ENCODE measurements at regions not wholly inside any gene's neighbourhood (a gene's known extent, or its start where the extent isn't known, plus 50 kb on each side); places are given as distances from the start of the nearest gene placed in this dataset.
"Not testable (repeated sequence)": the region's sequence is repeated elsewhere in the genome, so short reads cannot be mapped to it uniquely, and the experiment has no call there.

DNA sequence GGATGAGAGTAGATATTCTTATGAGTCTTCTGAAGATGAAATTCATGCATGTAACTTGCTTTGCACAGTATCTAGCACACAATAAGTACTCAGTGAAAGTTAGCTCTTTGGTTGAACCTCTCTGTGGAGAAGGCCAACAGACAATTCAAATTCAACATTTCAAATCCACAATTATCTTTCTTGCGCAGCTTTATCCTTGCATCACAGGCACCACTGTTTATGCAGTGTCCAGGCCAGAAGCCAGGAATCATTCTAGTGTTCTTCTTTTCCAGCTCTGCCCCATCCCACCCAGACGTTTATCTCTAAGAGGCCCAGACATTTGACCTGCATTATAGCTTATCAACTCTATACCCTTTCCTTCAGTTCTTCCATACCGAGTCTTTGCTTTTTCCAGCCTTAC lies 254.7 kb upstream of the OBI1 start:
- Mint-ChIP-seq H3K36me3 (no peaks in the 10 kb centered on the region), H3K4me3 (no peak overlapping the region), H3K27ac (no peak overlapping the region), H3K4me1 (no peaks in the 10 kb centered on the region), H3K27me3 (no peaks in the 10 kb centered on the region), H3K9me3 (no peaks in the 10 kb centered on the region)
- DNase-seq: no peak

- no peaks in the 10 kb centered on the region for H3K36me3 Mint-ChIP-seq
- H3K9me3 Mint-ChIP-seq: no peaks in the 10 kb centered on the region
- no peaks in the 10 kb centered on the region for H3K27me3 Mint-ChIP-seq
- DNase-seq: no peak
- no peak overlapping the region for H3K27ac Mint-ChIP-seq
- H3K4me1 Mint-ChIP-seq: no peaks in the 10 kb centered on the region
- no peak overlapping the region for H3K4me3 Mint-ChIP-seq
Observed at GRCh38 chr13:78910147-78910546, 251.2 kb upstream of the OBI1 start.

DNA sequence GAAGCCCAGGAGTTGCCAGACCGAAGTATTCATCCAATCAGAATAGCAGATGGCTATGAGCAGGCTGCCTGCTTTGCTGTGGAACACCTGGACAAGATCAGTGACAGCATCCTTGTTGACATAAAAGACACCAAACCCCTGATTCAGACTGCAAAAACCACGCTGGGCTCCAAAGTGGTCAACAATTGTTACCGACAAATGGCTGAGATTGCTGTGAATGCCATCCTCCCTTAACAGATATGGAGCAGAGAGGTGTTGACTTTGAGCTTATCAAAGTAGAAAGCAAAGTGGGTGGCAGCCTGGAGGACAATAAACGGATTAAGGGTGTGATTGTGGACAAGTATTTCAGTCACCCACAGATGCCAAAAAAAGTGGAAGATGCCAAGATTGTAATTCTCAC lies 250.3 kb upstream of the OBI1 start:
- DNase-seq: no peak

DNA sequence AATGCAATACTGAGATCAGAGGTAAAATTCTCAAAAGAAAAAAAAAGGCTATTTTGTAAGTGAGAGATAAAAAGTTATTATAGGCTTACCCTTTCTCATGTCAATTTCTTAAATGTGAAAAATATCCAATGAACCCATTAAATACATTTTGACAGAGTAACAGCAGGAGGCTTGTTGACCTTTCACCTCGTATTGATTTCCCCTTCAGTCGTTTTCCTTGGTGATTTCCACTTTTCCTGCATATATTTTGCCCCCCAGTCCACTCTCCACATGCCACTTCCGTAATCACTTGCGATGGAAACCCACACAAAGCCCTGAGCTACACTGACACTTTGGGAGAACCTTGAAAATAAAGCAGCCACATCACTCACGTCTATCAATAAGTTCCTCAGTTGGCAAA lies 248.1 kb upstream of the OBI1 start:
- Mint-ChIP-seq H3K27me3 (no peaks in the 10 kb centered on the region), H3K9me3 (no peaks in the 10 kb centered on the region), H3K36me3 (no peaks in the 10 kb centered on the region), H3K4me1 (no peaks in the 10 kb centered on the region), H3K4me3 (no peak overlapping the region), H3K27ac (no peak overlapping the region)
- DNase-seq: no peak

More for the DNA sequence above, 250.3 kb upstream of the OBI1 start:
- H3K9me3 Mint-ChIP-seq: no peaks in the 10 kb centered on the region
- no peaks in the 10 kb centered on the region for H3K27me3 Mint-ChIP-seq
- no peak overlapping the region for H3K4me3 Mint-ChIP-seq
- H3K4me1 Mint-ChIP-seq: no peaks in the 10 kb centered on the region
- H3K27ac Mint-ChIP-seq: no peak overlapping the region
- no peaks in the 10 kb centered on the region for H3K36me3 Mint-ChIP-seq

GRCh38 chr13:78897200-78897599 lies 238.2 kb upstream of the OBI1 start:
- Mint-ChIP-seq H3K27ac (no peak overlapping the region), H3K36me3 (no peaks in the 10 kb centered on the region)

GRCh38 chr13:78884571-78884970 lies 225.6 kb upstream of the OBI1 start:
- no peaks in the 10 kb centered on the region for H3K9me3 Mint-ChIP-seq

More at GRCh38 chr13:78897200-78897599, 238.2 kb upstream of the OBI1 start:
- Mint-ChIP-seq H3K27me3 (peaks cover 20% of the 10 kb centered on the region), H3K4me1 (no peaks in the 10 kb centered on the region), H3K9me3 (no peaks in the 10 kb centered on the region), H3K4me3 (no peak overlapping the region)
- no peak for DNase-seq

GRCh38 chr13:78881751-78882150 lies 222.8 kb upstream of the OBI1 start:
- no peaks in the 10 kb centered on the region for H3K36me3 Mint-ChIP-seq
- no peak overlapping the region for H3K27ac Mint-ChIP-seq
- DNase-seq: no peak
- no peaks in the 10 kb centered on the region for H3K4me1 Mint-ChIP-seq
- peaks cover 10% of the 10 kb centered on the region for H3K27me3 Mint-ChIP-seq
- H3K4me3 Mint-ChIP-seq: no peak overlapping the region
- H3K9me3 Mint-ChIP-seq: no peaks in the 10 kb centered on the region

More at GRCh38 chr13:78884571-78884970, 225.6 kb upstream of the OBI1 start:
- Mint-ChIP-seq H3K36me3 (no peaks in the 10 kb centered on the region), H3K4me1 (no peaks in the 10 kb centered on the region), H3K27ac (no peak overlapping the region), H3K4me3 (no peak overlapping the region), H3K27me3 (peaks cover 10% of the 10 kb centered on the region)
- no peak for DNase-seq

DNA sequence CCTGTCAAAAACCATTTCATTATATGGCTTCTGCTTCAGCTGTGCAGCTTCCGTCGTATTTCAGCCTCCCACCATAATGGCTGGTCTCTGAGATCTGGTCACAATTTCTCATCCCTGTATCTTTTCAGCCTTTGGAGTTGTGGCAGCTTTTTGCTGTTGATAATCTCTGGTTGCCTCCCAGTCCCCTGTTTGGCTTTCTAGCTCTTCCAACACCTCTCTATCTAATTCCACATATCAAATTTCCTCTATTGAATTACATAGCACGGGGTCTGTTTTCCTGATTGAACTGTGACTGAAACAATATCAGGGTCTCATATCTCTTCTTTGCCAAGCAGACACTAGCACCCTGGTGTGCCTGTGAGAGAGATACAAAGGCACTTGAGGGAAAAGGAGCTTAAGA lies 222.1 kb upstream of the OBI1 start:
- Mint-ChIP-seq H3K4me3 (no peak overlapping the region), H3K9me3 (no peaks in the 10 kb centered on the region), H3K36me3 (no peaks in the 10 kb centered on the region), H3K27me3 (peaks cover 10% of the 10 kb centered on the region), H3K27ac (no peak overlapping the region), H3K4me1 (no peaks in the 10 kb centered on the region)
- DNase-seq: no peak

- Mint-ChIP-seq H3K27me3 (no peaks in the 10 kb centered on the region), H3K9me3 (no peaks in the 10 kb centered on the region), H3K4me3 (no peak overlapping the region), H3K27ac (no peak overlapping the region), H3K36me3 (no peaks in the 10 kb centered on the region), H3K4me1 (no peaks in the 10 kb centered on the region)
- no peak for DNase-seq
Observed at GRCh38 chr13:78876915-78877549, 218.1 kb upstream of the OBI1 start.

- no peak overlapping the region for H3K4me3 Mint-ChIP-seq
- no peaks in the 10 kb centered on the region for H3K4me1 Mint-ChIP-seq
- DNase-seq: peak; percentile 3
- H3K36me3 Mint-ChIP-seq: no peaks in the 10 kb centered on the region
- no peaks in the 10 kb centered on the region for H3K9me3 Mint-ChIP-seq
- H3K27ac Mint-ChIP-seq: no peak overlapping the region
- peaks cover 2% of the 10 kb centered on the region for H3K27me3 Mint-ChIP-seq
Observed at GRCh38 chr13:78875792-78876580, 217.0 kb upstream of the OBI1 start.

GRCh38 chr13:78868991-78869390 lies 210.0 kb upstream of the OBI1 start:
- no peaks in the 10 kb centered on the region for H3K4me1 Mint-ChIP-seq
- no peaks in the 10 kb centered on the region for H3K36me3 Mint-ChIP-seq
- H3K27ac Mint-ChIP-seq: no peak overlapping the region
- H3K27me3 Mint-ChIP-seq: peaks cover 9% of the 10 kb centered on the region
- no peak for DNase-seq
- H3K4me3 Mint-ChIP-seq: no peak overlapping the region
- no peaks in the 10 kb centered on the region for H3K9me3 Mint-ChIP-seq

GRCh38 chr13:78867655-78868054 lies 208.7 kb upstream of the OBI1 start:
- no peak for DNase-seq

DNA sequence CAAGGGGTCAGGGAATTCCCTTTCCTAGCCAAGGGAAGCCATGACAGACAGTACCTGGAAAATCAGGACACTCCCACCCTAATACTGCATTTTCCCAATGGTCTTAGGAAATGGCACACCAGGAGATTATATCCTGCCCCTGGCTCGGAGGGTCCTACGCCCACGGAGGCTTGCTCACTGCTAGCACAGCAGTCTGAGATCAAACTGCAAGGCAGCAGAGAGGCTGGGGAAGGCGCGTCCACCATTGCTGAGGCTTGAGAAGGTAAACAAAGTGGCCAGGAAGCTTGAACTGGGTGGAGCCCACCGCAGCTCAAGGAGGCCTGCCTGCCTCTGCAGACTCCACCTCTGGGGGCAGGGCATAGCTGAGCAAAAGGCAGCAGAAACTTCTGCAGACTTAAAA lies 207.1 kb upstream of the OBI1 start:
- not testable (repeated sequence) for H3K4me1 Mint-ChIP-seq, H3K36me3 Mint-ChIP-seq, DNase-seq, H3K27ac Mint-ChIP-seq, H3K9me3 Mint-ChIP-seq, H3K4me3 Mint-ChIP-seq
- peaks cover 12% of the 10 kb centered on the region for H3K27me3 Mint-ChIP-seq

More at GRCh38 chr13:78867655-78868054, 208.7 kb upstream of the OBI1 start:
- H3K27ac Mint-ChIP-seq: no peak overlapping the region
- peaks cover 9% of the 10 kb centered on the region for H3K27me3 Mint-ChIP-seq
- H3K36me3 Mint-ChIP-seq: no peaks in the 10 kb centered on the region
- H3K9me3 Mint-ChIP-seq: no peaks in the 10 kb centered on the region
- no peaks in the 10 kb centered on the region for H3K4me1 Mint-ChIP-seq
- no peak overlapping the region for H3K4me3 Mint-ChIP-seq

- H3K4me1 Mint-ChIP-seq: no peaks in the 10 kb centered on the region
- H3K4me3 Mint-ChIP-seq: no peak overlapping the region
- no peak for DNase-seq
- no peak overlapping the region for H3K27ac Mint-ChIP-seq
- H3K27me3 Mint-ChIP-seq: peaks cover 4% of the 10 kb centered on the region
- no peaks in the 10 kb centered on the region for H3K36me3 Mint-ChIP-seq
- H3K9me3 Mint-ChIP-seq: peaks cover 2% of the 10 kb centered on the region
Observed at GRCh38 chr13:78862446-78862845, 203.5 kb upstream of the OBI1 start.

DNA sequence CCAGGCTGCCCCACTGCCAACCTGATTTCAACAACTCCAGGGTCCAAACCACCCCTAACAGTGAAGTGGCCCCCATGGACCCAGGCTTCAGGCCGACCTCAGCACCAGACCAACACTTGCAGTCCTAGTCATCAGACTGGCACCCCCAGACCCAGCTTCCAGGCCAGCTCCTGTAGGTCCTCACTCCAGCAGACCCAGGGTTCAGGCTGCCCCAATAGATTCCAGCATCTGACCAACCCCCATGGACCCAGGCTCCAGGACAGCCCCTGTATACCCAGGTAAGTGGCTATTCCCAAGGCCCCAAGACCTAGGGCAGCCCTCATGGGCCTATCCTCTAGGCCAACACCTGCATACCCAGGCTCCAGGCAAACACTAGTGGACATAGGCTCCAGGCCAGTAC lies 193.8 kb upstream of the OBI1 start:
- H3K9me3 Mint-ChIP-seq: peaks cover 7% of the 10 kb centered on the region
- H3K36me3 Mint-ChIP-seq: peaks cover 2% of the 10 kb centered on the region
- H3K4me1 Mint-ChIP-seq: no peaks in the 10 kb centered on the region
- H3K27ac Mint-ChIP-seq: no peak overlapping the region
- no peaks in the 10 kb centered on the region for H3K27me3 Mint-ChIP-seq
- no peak for DNase-seq
- no peak overlapping the region for H3K4me3 Mint-ChIP-seq
